Activated naive CD4-positive, alpha-beta T cell treated with anti-CD3 and anti-CD28 coated beads, Interleukin-2, amount 50 U/mL, for 72 hours (primary cell): ENCODE measurements at regions not wholly inside any gene's neighbourhood (a gene's known extent, or its start where the extent isn't known, plus 50 kb on each side); places are given as distances from the start of the nearest gene placed in this dataset.

ENCODE experiments used
- ATAC-seq, 2 donors: fragments of 150-1000 bp; cut with Tn5 transposase; 2 replicates each; pipeline ENCODE4 v1.10.0; 2021; ENCODE audit warnings: mild to moderate bottlenecking in 2 of 2, moderate library complexity in 2 of 2
- DNase-seq, 2 donors: peaks; one replicate each; pipeline ENCODE4 v3.0.0; 2021 to 2022; ENCODE audit warnings: low spot score in 2 of 2
- H3K27ac Mint-ChIP-seq, 2 donors: one replicate each; pipeline ENCODE4 v1.8.0; 2022; ENCODE audit warnings: mild to moderate bottlenecking in 2 of 2, mixed read lengths in 2 of 2
- H3K36me3 Mint-ChIP-seq, 2 donors: one replicate each; pipeline ENCODE4 v1.8.0; 2022; ENCODE audit warnings: mixed read lengths in 2 of 2
- H3K9me3 Mint-ChIP-seq, 2 donors: one replicate each; pipeline ENCODE4 v1.8.0; 2022; ENCODE audit warnings: mixed read lengths in 2 of 2

DNA sequence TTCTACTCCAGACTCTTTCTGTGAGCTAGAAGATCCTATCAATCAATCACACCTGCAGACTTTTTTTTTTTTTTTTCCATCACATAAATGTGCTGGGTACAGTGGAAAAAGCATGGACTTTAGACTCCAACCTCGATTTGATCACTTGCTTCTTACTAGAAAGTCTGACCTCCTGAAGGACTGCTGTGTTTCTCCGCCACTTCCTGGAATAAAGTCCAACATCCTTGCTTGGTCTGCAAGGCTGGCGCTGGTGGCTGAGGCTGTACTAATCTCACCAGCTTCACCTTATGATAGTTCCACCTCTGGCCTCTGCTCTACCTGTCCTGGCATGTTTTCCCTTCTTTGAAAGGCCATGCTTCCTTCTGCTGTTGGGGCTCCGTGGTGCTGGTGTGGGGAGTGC lies 60.9 kb upstream of the SESN3 start:
- Mint-ChIP-seq H3K27ac (no peak overlapping the region), H3K36me3 (no peaks in the 10 kb centered on the region), H3K9me3 (no peaks in the 10 kb centered on the region)
- DNase-seq (no peak), ATAC-seq (no peak)

DNA sequence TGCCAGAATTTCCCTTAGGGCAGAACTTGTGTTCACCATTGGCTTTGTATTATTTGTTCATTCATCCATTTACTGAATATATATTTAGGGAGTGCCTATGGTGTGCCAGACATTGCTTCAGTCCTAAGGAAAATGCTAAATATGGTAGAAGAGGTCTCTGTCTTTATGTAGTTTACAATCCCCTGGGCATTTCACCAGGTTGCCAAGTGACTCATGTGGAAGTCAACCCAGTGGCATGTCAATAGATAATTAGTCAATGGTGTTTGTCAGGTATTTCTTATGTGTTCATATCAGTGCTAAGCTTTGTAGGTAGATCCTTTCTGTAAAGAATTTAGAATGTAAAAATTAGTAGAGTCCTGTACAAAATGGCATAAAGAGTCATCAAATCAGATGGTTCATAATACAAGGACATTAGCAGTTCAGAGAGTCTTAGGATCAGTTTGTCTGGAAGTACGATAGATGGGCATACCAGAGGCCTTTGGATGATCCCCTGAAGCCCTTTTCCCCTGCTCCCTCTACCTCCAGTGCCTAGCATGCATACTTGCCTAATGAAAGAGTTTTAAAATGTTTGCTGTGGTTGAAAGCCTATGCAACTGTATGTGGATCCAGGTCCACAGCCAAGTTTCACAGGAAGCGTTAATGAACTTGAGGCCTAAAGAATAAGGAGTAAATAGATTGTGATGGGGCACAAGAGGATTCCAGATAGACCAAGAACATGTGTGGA lies 58.5 kb upstream of the SESN3 start:
- Mint-ChIP-seq H3K9me3 (no peaks in the 10 kb centered on the region), H3K36me3 (no peaks in the 10 kb centered on the region), H3K27ac (no peak overlapping the region)
- ATAC-seq (no peak), DNase-seq (no peak)

DNA sequence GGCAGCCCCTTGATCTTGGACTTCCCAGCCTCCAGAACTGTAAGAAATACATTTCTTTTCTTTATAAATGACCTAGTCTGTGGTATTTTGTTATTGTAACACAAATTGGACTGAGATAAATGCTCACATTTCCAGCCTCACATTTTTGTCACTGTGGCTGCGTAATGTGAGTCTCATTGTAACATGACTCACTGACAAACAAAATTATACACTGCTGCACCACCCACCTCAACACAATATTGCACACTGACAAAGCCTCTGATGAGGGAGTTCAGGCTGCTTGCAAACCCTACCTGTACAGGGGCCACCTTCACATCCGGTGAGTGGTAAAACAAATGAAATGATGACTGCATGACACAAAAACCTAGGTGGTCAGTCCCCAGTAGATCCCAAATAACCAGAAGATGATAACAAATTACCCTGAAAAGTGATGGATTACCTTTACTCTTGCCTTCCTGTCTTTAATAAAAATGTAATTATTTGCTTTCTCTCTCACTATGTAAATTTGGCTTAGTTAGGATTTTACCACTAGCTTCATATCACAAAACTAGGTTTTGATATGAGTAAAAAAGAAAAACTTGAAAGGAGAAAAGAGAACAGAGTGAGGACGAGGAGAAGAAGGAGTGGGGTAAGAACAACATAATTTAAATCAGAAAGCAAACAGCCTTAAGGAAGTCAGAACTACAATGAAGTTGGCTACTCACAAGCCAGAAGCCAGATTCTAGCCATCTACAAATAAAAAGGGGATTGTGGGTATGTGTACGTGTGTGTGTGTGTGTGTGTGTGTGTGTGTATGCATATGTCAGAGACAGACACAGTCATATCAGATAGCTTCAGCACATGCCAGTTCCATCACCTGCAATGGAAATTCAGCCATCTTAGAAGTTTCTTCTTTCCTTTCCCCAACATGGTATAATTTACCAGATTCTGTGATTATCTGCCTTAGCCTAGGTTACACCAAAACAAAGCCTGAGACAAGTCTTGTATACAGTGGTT lies 53.4 kb upstream of the SESN3 start:
- no peaks in the 10 kb centered on the region for H3K9me3 Mint-ChIP-seq
- H3K36me3 Mint-ChIP-seq = no peaks in the 10 kb centered on the region
- peak in 1 of 2 donors; percentile 9 for DNase-seq
- ATAC-seq = peak in 1 of 2 donors; percentile 79
- peak overlapping the region in 1 of 2 donors; percentile 6 for H3K27ac Mint-ChIP-seq

DNA sequence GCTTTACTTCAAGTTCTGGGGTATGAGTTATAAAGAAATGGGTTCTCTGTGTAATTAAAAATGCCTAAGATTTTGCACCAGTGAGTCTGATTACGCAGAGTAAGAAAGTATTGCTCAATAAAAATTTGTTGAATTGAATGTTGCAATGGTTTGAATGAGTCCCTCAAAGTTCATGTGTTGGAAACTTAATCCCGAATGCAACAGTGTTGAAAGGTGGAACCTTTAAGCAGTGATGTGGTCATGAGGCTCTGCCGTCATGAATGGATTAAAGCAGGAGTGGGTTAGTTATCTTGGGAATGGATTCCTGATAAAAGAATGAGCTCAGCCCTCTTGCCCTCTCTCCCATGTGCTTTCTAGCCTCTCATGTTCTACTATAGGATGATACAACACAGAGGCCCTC lies 52.6 kb upstream of the SESN3 start:
- DNase-seq = no peak
- no peaks in the 10 kb centered on the region for H3K36me3 Mint-ChIP-seq
- no peak for ATAC-seq
- H3K9me3 Mint-ChIP-seq = no peaks in the 10 kb centered on the region
- no peak overlapping the region for H3K27ac Mint-ChIP-seq

DNA sequence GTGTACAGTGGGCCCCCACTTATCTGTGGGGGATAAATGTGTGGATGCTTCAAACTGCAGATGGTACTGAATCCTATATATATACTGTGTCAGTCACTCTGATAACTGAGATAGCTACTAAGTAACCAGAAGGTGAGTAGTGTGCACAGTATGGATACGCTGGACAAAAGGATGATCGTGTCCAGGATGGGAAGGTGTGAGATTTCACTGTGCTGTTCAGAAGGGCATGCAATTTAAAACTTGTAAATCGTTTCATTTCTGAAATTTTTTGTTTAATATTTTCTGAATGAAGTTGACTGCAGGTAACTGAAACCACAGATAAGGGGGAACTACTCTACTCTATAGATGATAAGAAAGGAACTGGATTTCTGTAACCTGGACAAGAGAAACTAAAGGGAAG lies 52.1 kb upstream of the SESN3 start:
- no peak overlapping the region for H3K27ac Mint-ChIP-seq
- H3K36me3 Mint-ChIP-seq = no peaks in the 10 kb centered on the region
- H3K9me3 Mint-ChIP-seq = no peaks in the 10 kb centered on the region
- DNase-seq = no peak
- no peak for ATAC-seq

DNA sequence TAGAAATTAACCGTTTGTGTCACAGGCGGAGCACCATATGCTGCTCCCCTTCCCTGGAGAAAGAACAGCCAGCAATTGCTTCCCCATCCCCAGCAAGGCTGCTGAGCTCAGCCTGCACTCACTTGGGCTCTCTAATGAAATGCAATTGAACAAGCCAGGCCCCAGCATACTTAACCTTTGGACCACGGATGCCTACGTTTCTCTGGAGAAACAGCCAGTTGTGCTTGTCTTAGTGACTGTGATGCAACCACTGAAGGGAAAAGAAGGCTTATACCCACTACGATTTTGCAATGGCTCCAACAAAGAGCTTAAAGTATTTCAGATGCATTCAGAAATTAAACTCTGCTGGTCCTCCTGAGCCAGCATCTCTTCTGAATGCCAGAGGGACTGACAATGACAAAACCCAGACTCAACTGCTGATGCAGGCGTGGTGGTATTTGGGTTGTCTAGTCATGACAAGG lies 51.3 kb upstream of the SESN3 start:
- no peaks in the 10 kb centered on the region for H3K36me3 Mint-ChIP-seq
- H3K9me3 Mint-ChIP-seq = no peaks in the 10 kb centered on the region
- H3K27ac Mint-ChIP-seq = no peak overlapping the region
- no peak for ATAC-seq
- no peak for DNase-seq
